ENCODE measurements at regions not wholly inside any gene's neighbourhood (a gene's known extent, or its start where the extent isn't known, plus 50 kb on each side); places are given as distances from the start of the nearest gene placed in this dataset.

- Histone ChIP-seq H3K4me1 (ENCODE audit: control insufficient read depth in 1 of 2, insufficient read depth in 2 of 2, low read length in 2 of 2) (no peaks in the 10 kb centered on the region), H2AFZ (ENCODE audit: insufficient read depth, low read length, poor library complexity) (no peak overlapping the region), H3K36me3 (ENCODE audit: control insufficient read depth in 1 of 2, insufficient read depth in 2 of 2, low read length in 2 of 2) (peaks cover 0 to 3% of the 10 kb centered on the region in 2 experiments), H3K79me2 (ENCODE audit: control insufficient read depth, insufficient read depth, low read length, poor library complexity) (no peaks in the 10 kb centered on the region), H2BK5ac (ENCODE audit: low read depth, low read length, poor library complexity) (no peak overlapping the region), H3K14ac (ENCODE audit: low read length) (no peak overlapping the region), H3K23ac (ENCODE audit: low read length) (no peak overlapping the region), H3K79me1 (ENCODE audit: low read length) (no peaks in the 10 kb centered on the region), H4K12ac (ENCODE audit: low read depth, low read length) (no peak overlapping the region), H4K8ac (ENCODE audit: low read depth, low read length) (no peak overlapping the region), H2AK5ac (ENCODE audit: low read length) (no peak overlapping the region), H3K4me2 (ENCODE audit: low read length) (no peak overlapping the region), H2BK12ac (ENCODE audit: low read length) (no peak overlapping the region), H4K91ac (ENCODE audit: low read depth, low read length) (no peak overlapping the region), H3K9me3 (ENCODE audit: insufficient read depth, low read depth, low read length) (peaks cover 3% of the 10 kb centered on the region), H3K9ac (ENCODE audit: low read length) (no peak overlapping the region), H3K4me3 (ENCODE audit: low read depth, low read length) (no peak overlapping the region), H3K27ac (ENCODE audit: low read depth, low read length) (no peak overlapping the region), H3K27me3 (ENCODE audit: insufficient read depth, low read length) (no peaks in the 10 kb centered on the region), H3K4ac (ENCODE audit: low read depth, low read length) (no peak overlapping the region), H3K18ac (ENCODE audit: low read length) (no peak overlapping the region), H2BK120ac (ENCODE audit: insufficient read depth, low read length, poor library complexity) (no peak overlapping the region)
- no peak for DNase-seq
These were observed 505.4 kb upstream of the CD180 start for GRCh38 chr5:67702008-67702407.

- H2BK5ac ChIP-seq (ENCODE audit: low read depth, low read length, poor library complexity), result no peak overlapping the region
- no peaks in the 10 kb centered on the region for H3K27me3 ChIP-seq (ENCODE audit: insufficient read depth, low read length)
- H4K8ac ChIP-seq (ENCODE audit: low read depth, low read length), result no peak overlapping the region
- H3K4ac ChIP-seq (ENCODE audit: low read depth, low read length), result no peak overlapping the region
- no peak overlapping the region for H2BK120ac ChIP-seq (ENCODE audit: insufficient read depth, low read length, poor library complexity)
- no peak overlapping the region for H2AK5ac ChIP-seq (ENCODE audit: low read length)
- no peak overlapping the region for H3K4me2 ChIP-seq (ENCODE audit: low read length)
- no peak for DNase-seq
- no peak overlapping the region for H3K14ac ChIP-seq (ENCODE audit: low read length)
- no peaks in the 10 kb centered on the region for H3K79me2 ChIP-seq (ENCODE audit: control insufficient read depth, insufficient read depth, low read length, poor library complexity)
- H3K9ac ChIP-seq (ENCODE audit: low read length), result no peak overlapping the region
- no peak overlapping the region for H3K4me3 ChIP-seq (ENCODE audit: low read depth, low read length)
- H3K27ac ChIP-seq (ENCODE audit: low read depth, low read length), result no peak overlapping the region
- H3K18ac ChIP-seq (ENCODE audit: low read length), result no peak overlapping the region
- no peak overlapping the region for H4K91ac ChIP-seq (ENCODE audit: low read depth, low read length)
- H3K4me1 ChIP-seq (ENCODE audit: control insufficient read depth in 1 of 2, insufficient read depth in 2 of 2, low read length in 2 of 2), result no peaks in the 10 kb centered on the region
- no peaks in the 10 kb centered on the region for H3K79me1 ChIP-seq (ENCODE audit: low read length)
- H2AFZ ChIP-seq (ENCODE audit: insufficient read depth, low read length, poor library complexity), result no peak overlapping the region
- H2BK12ac ChIP-seq (ENCODE audit: low read length), result no peak overlapping the region
- no peak overlapping the region for H3K23ac ChIP-seq (ENCODE audit: low read length)
- no peak overlapping the region for H4K12ac ChIP-seq (ENCODE audit: low read depth, low read length)
- H3K36me3 ChIP-seq (ENCODE audit: control insufficient read depth in 1 of 2, insufficient read depth in 2 of 2, low read length in 2 of 2), result peaks cover 0 to 3% of the 10 kb centered on the region in 2 experiments
- H3K9me3 ChIP-seq (ENCODE audit: insufficient read depth, low read depth, low read length), result peaks cover 3% of the 10 kb centered on the region
These were observed 503.0 kb upstream of the CD180 start for GRCh38 chr5:67699560-67699959.

- Histone ChIP-seq H2BK12ac (ENCODE audit: low read length) (no peak overlapping the region), H3K4ac (ENCODE audit: low read depth, low read length) (no peak overlapping the region), H3K18ac (ENCODE audit: low read length) (no peak overlapping the region), H3K4me1 (ENCODE audit: control insufficient read depth in 1 of 2, insufficient read depth in 2 of 2, low read length in 2 of 2) (peaks cover 0 to 4% of the 10 kb centered on the region in 2 experiments), H2BK5ac (ENCODE audit: low read depth, low read length, poor library complexity) (no peak overlapping the region), H2AFZ (ENCODE audit: insufficient read depth, low read length, poor library complexity) (no peak overlapping the region), H3K36me3 (ENCODE audit: control insufficient read depth in 1 of 2, insufficient read depth in 2 of 2, low read length in 2 of 2) (no peaks in the 10 kb centered on the region), H3K27me3 (ENCODE audit: insufficient read depth, low read length) (no peaks in the 10 kb centered on the region), H2BK120ac (ENCODE audit: insufficient read depth, low read length, poor library complexity) (no peak overlapping the region), H3K9me3 (ENCODE audit: insufficient read depth, low read depth, low read length) (no peaks in the 10 kb centered on the region), H3K79me2 (ENCODE audit: control insufficient read depth, insufficient read depth, low read length, poor library complexity) (no peaks in the 10 kb centered on the region), H3K9ac (ENCODE audit: low read length) (no peak overlapping the region), H4K8ac (ENCODE audit: low read depth, low read length) (no peak overlapping the region), H3K4me3 (ENCODE audit: low read depth, low read length) (no peak overlapping the region), H3K4me2 (ENCODE audit: low read length) (no peak overlapping the region), H3K79me1 (ENCODE audit: low read length) (no peaks in the 10 kb centered on the region), H3K27ac (ENCODE audit: low read depth, low read length) (no peak overlapping the region), H2AK5ac (ENCODE audit: low read length) (no peak overlapping the region), H3K23ac (ENCODE audit: low read length) (no peak overlapping the region), H4K12ac (ENCODE audit: low read depth, low read length) (no peak overlapping the region), H4K91ac (ENCODE audit: low read depth, low read length) (no peak overlapping the region), H3K14ac (ENCODE audit: low read length) (no peak overlapping the region)
- WGBS (ENCODE audit: extremely low coverage, insufficient coverage, insufficient read length), result no CpG with 5 or more reads among the region's 1 CpG
- DNase-seq, result no peak
These were observed 499.8 kb upstream of the CD180 start for GRCh38 chr5:67696446-67696845.

- H3K14ac ChIP-seq (ENCODE audit: low read length), result no peak overlapping the region
- no peaks in the 10 kb centered on the region for H3K36me3 ChIP-seq (ENCODE audit: control insufficient read depth in 1 of 2, insufficient read depth in 2 of 2, low read length in 2 of 2)
- no peak overlapping the region for H3K4ac ChIP-seq (ENCODE audit: low read depth, low read length)
- H3K27me3 ChIP-seq (ENCODE audit: insufficient read depth, low read length), result no peaks in the 10 kb centered on the region
- no CpG with 5 or more reads among the region's 1 CpG for WGBS (ENCODE audit: extremely low coverage, insufficient coverage, insufficient read length)
- no peak overlapping the region for H2BK5ac ChIP-seq (ENCODE audit: low read depth, low read length, poor library complexity)
- H3K23ac ChIP-seq (ENCODE audit: low read length), result no peak overlapping the region
- H3K4me2 ChIP-seq (ENCODE audit: low read length), result no peak overlapping the region
- H4K12ac ChIP-seq (ENCODE audit: low read depth, low read length), result no peak overlapping the region
- H4K8ac ChIP-seq (ENCODE audit: low read depth, low read length), result no peak overlapping the region
- H2AFZ ChIP-seq (ENCODE audit: insufficient read depth, low read length, poor library complexity), result no peak overlapping the region
- H3K27ac ChIP-seq (ENCODE audit: low read depth, low read length), result no peak overlapping the region
- no peaks in the 10 kb centered on the region for H3K79me2 ChIP-seq (ENCODE audit: control insufficient read depth, insufficient read depth, low read length, poor library complexity)
- H2BK12ac ChIP-seq (ENCODE audit: low read length), result no peak overlapping the region
- no peak overlapping the region for H3K9ac ChIP-seq (ENCODE audit: low read length)
- no peak overlapping the region for H4K91ac ChIP-seq (ENCODE audit: low read depth, low read length)
- no peak overlapping the region for H3K18ac ChIP-seq (ENCODE audit: low read length)
- peaks cover 0 to 4% of the 10 kb centered on the region in 2 experiments for H3K4me1 ChIP-seq (ENCODE audit: control insufficient read depth in 1 of 2, insufficient read depth in 2 of 2, low read length in 2 of 2)
- no peaks in the 10 kb centered on the region for H3K79me1 ChIP-seq (ENCODE audit: low read length)
- no peak for DNase-seq
- no peak overlapping the region for H2AK5ac ChIP-seq (ENCODE audit: low read length)
- no peak overlapping the region for H3K4me3 ChIP-seq (ENCODE audit: low read depth, low read length)
- H3K9me3 ChIP-seq (ENCODE audit: insufficient read depth, low read depth, low read length), result no peaks in the 10 kb centered on the region
- no peak overlapping the region for H2BK120ac ChIP-seq (ENCODE audit: insufficient read depth, low read length, poor library complexity)
These were observed 498.8 kb upstream of the CD180 start for GRCh38 chr5:67695369-67695768.

GRCh38 chr5:67694810-67695191 is 498.2 kb upstream of the CD180 start:
- Histone ChIP-seq H3K23ac (ENCODE audit: low read length) (no peak overlapping the region), H3K27ac (ENCODE audit: low read depth, low read length) (no peak overlapping the region), H3K27me3 (ENCODE audit: insufficient read depth, low read length) (no peaks in the 10 kb centered on the region), H2BK120ac (ENCODE audit: insufficient read depth, low read length, poor library complexity) (no peak overlapping the region), H4K12ac (ENCODE audit: low read depth, low read length) (no peak overlapping the region), H3K9ac (ENCODE audit: low read length) (no peak overlapping the region), H3K9me3 (ENCODE audit: insufficient read depth, low read depth, low read length) (no peaks in the 10 kb centered on the region), H3K79me2 (ENCODE audit: control insufficient read depth, insufficient read depth, low read length, poor library complexity) (no peaks in the 10 kb centered on the region), H3K4ac (ENCODE audit: low read depth, low read length) (no peak overlapping the region), H2AFZ (ENCODE audit: insufficient read depth, low read length, poor library complexity) (no peak overlapping the region), H3K4me1 (ENCODE audit: control insufficient read depth in 1 of 2, insufficient read depth in 2 of 2, low read length in 2 of 2) (peaks cover 0 to 4% of the 10 kb centered on the region in 2 experiments), H2AK5ac (ENCODE audit: low read length) (no peak overlapping the region), H3K14ac (ENCODE audit: low read length) (no peak overlapping the region), H3K79me1 (ENCODE audit: low read length) (no peaks in the 10 kb centered on the region), H3K4me2 (ENCODE audit: low read length) (no peak overlapping the region), H2BK12ac (ENCODE audit: low read length) (no peak overlapping the region), H3K18ac (ENCODE audit: low read length) (no peak overlapping the region), H2BK5ac (ENCODE audit: low read depth, low read length, poor library complexity) (no peak overlapping the region), H3K4me3 (ENCODE audit: low read depth, low read length) (no peak overlapping the region), H4K91ac (ENCODE audit: low read depth, low read length) (no peak overlapping the region), H4K8ac (ENCODE audit: low read depth, low read length) (no peak overlapping the region), H3K36me3 (ENCODE audit: control insufficient read depth in 1 of 2, insufficient read depth in 2 of 2, low read length in 2 of 2) (no peaks in the 10 kb centered on the region)
- DNase-seq, result no peak
- no CpG with 5 or more reads among the region's 3 CpGs for WGBS (ENCODE audit: extremely low coverage, insufficient coverage, insufficient read length)
